ENCODE measurements at regions not wholly inside any gene's neighbourhood (a gene's known extent, or its start where the extent isn't known, plus 50 kb on each side); places are given as distances from the start of the nearest gene placed in this dataset.
"Not testable (repeated sequence)": the region's sequence is repeated elsewhere in the genome, so short reads cannot be mapped to it uniquely, and the experiment has no call there.

- DNase-seq, result not testable (repeated sequence)
These were observed 249.9 kb downstream of the FGF9 start for GRCh38 chr13:21920802-21921201.

GRCh38 chr13:21924958-21925357, 254.1 kb downstream of the FGF9 start:
- DNase-seq, result no peak

DNA sequence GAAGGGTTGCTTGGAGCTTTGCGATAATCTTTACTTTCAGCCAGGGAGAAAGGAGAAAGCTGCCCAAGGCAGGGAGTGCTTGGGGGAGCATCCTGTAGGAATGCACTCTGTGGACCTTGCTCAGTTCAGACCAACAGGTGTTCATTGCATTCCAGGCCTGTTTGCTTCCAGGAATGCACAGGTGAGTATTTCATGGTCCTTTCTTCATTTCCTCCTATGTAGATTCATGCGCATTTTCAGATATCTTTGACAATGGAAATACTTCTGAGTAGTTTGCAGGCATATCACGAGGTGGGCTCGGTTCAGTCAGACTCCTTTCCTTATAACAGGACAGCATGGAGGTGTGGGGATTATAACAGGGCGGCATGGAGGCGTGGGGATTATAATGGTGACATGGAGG, 254.8 kb downstream of the FGF9 start:
- no peak for DNase-seq

DNA sequence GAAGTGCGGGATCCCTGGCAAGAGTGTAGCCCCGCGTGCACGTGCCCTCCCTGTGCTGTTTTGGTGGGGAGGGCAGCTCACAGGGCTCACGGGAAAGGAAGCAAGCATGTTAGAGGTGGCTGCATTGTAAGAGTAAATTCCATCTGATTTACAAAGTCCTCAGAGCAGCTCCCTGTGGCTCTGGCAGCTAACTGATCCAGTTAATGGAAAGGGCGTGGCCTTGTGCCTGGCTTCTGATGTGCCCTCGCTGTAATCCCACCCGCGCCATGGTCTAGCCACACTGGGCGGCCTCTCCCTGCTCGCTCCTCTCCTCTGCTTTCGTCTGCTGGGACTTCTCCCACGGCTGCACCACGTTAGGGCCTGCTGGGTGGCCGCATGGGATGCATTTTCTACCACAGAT, 258.5 kb downstream of the FGF9 start:
- no peak for DNase-seq

DNA sequence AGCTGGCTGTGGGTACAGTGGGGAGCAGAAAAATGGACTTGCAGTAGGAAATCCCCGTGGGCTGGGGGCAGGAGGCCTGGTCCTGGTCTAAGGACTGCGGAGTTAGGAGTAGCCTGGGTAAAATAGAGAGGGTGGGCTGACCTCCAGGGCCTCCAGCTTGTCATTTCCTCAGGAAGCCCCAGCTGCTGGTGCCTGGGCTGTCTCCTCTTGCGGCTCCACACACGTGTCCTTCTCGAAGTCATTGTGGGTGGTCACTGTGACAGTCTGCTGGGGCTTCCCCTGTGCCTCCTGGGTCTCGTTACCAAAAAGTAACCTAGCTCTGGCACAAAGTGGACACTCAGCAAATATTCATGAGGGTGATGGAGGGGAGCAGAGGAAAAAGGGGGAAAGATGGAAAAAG, 259.7 kb downstream of the FGF9 start:
- DNase-seq, result no peak

- no peak for DNase-seq
These were observed 261.7 kb downstream of the FGF9 start for GRCh38 chr13:21932578-21932977.

DNA sequence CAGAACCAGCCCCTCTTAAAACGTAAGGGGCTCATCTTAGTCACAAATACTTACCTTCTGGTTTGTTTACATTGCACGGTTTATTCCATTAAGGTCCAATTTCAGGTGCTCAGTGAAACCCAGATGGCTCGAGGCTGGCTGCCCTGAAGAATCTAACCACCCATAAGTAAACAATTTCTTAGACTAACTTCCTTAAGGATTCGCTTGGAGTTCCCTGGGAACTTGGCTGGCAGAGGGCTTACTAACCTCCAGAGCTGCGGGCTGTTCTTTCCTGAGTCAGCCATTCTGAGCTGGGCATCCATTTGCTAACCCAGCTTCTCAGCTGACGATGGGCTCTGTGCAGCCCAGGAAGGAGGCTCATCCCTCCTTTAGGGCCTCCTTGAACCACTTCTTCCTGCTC, 262.1 kb downstream of the FGF9 start:
- no peak for DNase-seq

GRCh38 chr13:21934284-21934683, 263.4 kb downstream of the FGF9 start:
- no peak for DNase-seq

GRCh38 chr13:21936674-21937073, 265.8 kb downstream of the FGF9 start:
- DNase-seq, result no peak

GRCh38 chr13:21938168-21938567, 267.3 kb downstream of the FGF9 start:
- DNase-seq, result no peak

- DNase-seq, result no peak
These were observed 267.8 kb downstream of the FGF9 start for GRCh38 chr13:21938636-21939035.

DNA sequence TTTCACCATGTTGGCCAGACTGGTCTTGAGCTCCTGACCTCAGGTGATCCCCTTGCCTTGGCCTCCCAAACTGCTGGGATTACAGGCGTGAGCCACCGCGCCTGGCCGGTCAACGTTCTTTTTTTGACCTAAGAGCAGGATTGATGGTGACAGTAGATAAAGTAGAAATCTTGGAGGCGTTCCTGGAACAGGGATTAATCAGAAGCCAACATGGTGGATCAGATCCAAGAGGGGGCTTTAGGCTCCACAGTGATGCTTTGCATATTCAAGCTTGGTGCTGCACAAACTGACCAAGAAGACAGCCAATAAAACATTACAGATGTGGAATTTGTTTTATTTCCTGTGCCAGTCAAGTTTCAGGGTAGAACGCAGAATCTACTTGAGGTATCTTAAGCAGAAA, 271.2 kb downstream of the FGF9 start:
- no peak for DNase-seq

DNA sequence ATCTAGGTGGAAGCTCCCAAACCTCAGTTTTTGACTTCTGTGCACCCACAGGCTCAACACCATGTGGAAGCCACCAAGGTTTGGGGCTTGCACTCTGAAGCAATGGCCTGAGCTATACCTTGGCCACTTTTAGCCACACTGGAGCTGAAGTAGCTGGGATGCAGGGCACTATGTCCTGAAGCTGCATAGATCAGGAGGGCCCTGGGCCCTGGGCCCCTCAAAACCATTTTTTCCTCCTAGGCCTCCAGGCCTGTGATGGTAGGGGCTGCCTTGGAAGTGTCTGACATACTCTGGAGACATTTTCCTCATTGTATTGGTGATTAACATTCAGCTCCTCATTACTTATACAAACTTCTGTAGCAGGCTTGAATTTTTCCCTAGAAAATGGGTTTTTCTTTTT, 273.7 kb downstream of the FGF9 start:
- no peak for DNase-seq

DNA sequence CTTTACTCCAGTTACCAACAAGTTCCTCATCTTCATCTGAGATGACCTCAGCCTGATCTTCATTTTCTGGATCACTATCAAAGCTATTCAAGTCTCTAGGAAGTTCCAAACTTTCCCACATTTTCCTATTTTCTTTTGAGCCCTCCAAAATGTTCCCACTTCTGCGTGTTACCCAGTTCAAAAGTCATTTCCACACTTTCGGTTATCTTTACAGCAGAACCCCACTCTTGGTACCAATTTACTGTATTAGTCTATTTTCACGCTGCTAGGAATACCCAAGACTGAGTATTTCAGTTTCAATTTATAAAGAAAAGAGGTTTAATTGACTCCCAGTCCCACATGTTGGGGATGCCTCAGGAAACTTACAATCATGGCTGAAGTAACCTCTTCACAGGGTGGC, 274.3 kb downstream of the FGF9 start:
- no peak for DNase-seq

GRCh38 chr13:21946964-21947363, 276.1 kb downstream of the FGF9 start:
- DNase-seq, result no peak

DNA sequence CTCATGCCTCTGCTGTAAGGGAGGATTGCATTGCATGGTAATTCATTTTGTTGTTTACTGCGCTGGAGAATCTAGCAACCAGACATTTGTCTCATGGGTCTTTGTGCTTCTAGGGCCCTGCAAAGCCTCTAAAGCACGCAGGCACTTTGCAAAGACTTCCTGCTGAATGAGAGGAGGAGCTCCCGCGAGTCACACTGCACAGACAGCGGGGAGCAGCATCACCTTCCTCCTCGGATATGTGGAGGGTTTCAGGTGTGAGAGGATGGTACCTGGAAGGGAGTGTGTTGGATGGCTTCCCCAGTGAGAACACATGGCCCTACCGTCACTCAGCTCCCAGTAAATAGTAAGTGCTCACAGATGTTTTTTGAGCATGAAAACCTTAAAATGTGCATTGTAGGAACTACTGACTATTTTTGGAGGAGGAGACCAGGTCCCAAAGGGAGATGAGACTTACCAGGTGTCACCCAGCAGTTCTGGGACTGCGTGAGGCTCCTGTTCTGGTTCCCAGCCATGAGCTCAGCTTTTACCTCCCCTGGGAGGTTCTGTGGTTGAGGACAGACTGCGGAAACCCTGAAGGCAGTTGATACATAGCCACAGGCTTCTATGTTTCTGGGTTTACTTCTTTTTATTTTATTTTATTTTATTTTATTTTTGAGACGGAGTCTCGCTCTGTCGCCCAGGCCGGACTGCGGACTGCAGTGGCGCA, 278.0 kb downstream of the FGF9 start:
- no peak for DNase-seq

DNA sequence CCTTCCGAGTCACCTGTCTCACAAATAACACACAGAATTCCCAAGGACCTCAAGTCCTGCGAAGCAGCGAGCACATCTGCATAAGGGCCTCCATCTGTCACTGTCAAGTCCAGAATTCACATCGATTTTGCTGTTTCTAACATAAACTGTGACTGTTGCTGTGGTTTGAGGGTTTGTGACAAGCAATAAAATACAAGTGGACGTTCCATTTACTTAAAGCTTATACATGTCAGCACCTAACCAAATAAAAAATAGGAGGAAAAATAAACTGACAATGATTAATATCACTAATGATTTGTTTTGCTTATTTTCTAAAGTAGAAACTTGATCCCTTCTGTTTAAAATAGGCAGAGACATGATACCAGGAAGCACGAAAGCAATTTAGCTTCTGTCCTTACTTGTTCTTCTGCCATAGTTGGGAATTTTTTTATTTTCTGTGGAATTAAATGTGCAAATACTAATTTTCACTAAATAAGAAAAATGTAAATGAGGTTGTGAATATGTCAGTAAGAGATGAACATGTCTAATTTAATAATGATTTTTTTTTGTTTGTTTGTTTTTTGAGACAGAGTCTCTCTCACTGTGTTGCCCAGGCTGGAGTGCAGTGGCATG, 279.1 kb downstream of the FGF9 start:
- no peak for DNase-seq

- no peak for DNase-seq
These were observed 285.8 kb downstream of the FGF9 start for GRCh38 chr13:21956666-21957065.

GRCh38 chr13:21957833-21958232, 287.0 kb downstream of the FGF9 start:
- no peak for DNase-seq

- no peak for DNase-seq
These were observed 289.2 kb downstream of the FGF9 start for GRCh38 chr13:21960108-21960507.

- no peak for DNase-seq
These were observed 293.8 kb downstream of the FGF9 start for GRCh38 chr13:21964686-21965085.

- no peak for DNase-seq
These were observed 294.2 kb downstream of the FGF9 start for GRCh38 chr13:21965095-21965494.

- no peak for DNase-seq
These were observed 295.1 kb downstream of the FGF9 start for GRCh38 chr13:21966014-21966413.

- no peak for DNase-seq
These were observed 297.0 kb downstream of the FGF9 start for GRCh38 chr13:21967871-21968270.

- DNase-seq, result no peak
These were observed 299.3 kb downstream of the FGF9 start for GRCh38 chr13:21970172-21970571.
